ENCODE measurements at regions not wholly inside any gene's neighbourhood (a gene's known extent, or its start where the extent isn't known, plus 50 kb on each side); places are given as distances from the start of the nearest gene placed in this dataset.

- DNase-seq (ENCODE audit: low read depth in 1 of 2, low spot score in 1 of 2), result no peak
- in situ Hi-C loops (cut with HindIII; ENCODE audit: low pct_unique_long_range_greater_than_20kb, low sequenced_read_pairs), result no loop called here
- TF ChIP-seq JUND (IDR thresholded peaks at IDR 0.05; ENCODE audit: low read depth), result no peak
These were observed 70.8 kb upstream of the NABP1 start for GRCh38 chr2:191607096-191607495.

- DNase-seq (ENCODE audit: low read depth in 1 of 2, low spot score in 1 of 2), result no peak
- in situ Hi-C loops (cut with HindIII; ENCODE audit: low pct_unique_long_range_greater_than_20kb, low sequenced_read_pairs), result no loop called here
- TF ChIP-seq JUND (IDR thresholded peaks at IDR 0.05; ENCODE audit: low read depth), result no peak
These were observed 67.2 kb upstream of the NABP1 start for GRCh38 chr2:191610756-191611155.

- no peak for DNase-seq (ENCODE audit: low read depth in 1 of 2, low spot score in 1 of 2)
- in situ Hi-C loops (cut with HindIII; ENCODE audit: low pct_unique_long_range_greater_than_20kb, low sequenced_read_pairs), result no loop called here
- no peak for TF ChIP-seq JUND (IDR thresholded peaks at IDR 0.05; ENCODE audit: low read depth)
These were observed 66.3 kb upstream of the NABP1 start for GRCh38 chr2:191611614-191612013.

- in situ Hi-C loops (cut with HindIII; ENCODE audit: low pct_unique_long_range_greater_than_20kb, low sequenced_read_pairs), result no loop called here
- no peak for DNase-seq (ENCODE audit: low read depth in 1 of 2, low spot score in 1 of 2)
- TF ChIP-seq JUND (IDR thresholded peaks at IDR 0.05; ENCODE audit: low read depth), result no peak
These were observed 65.4 kb upstream of the NABP1 start for GRCh38 chr2:191612496-191612895.

- in situ Hi-C loops (cut with HindIII; ENCODE audit: low pct_unique_long_range_greater_than_20kb, low sequenced_read_pairs), result no loop called here
- no peak for TF ChIP-seq JUND (IDR thresholded peaks at IDR 0.05; ENCODE audit: low read depth)
- peak in 1 of 2 experiments; percentile 8 for DNase-seq (ENCODE audit: low read depth in 1 of 2, low spot score in 1 of 2)
These were observed 63.2 kb upstream of the NABP1 start for GRCh38 chr2:191614759-191615158.

- no peak for DNase-seq (ENCODE audit: low read depth in 1 of 2, low spot score in 1 of 2)
- no peak for TF ChIP-seq JUND (IDR thresholded peaks at IDR 0.05; ENCODE audit: low read depth)
- in situ Hi-C loops (cut with HindIII; ENCODE audit: low pct_unique_long_range_greater_than_20kb, low sequenced_read_pairs), result no loop called here
These were observed 62.3 kb upstream of the NABP1 start for GRCh38 chr2:191615596-191615995.

GRCh38 chr2:191617575-191617974 is 60.4 kb upstream of the NABP1 start:
- no peak for TF ChIP-seq JUND (IDR thresholded peaks at IDR 0.05; ENCODE audit: low read depth)
- in situ Hi-C loops (cut with HindIII; ENCODE audit: low pct_unique_long_range_greater_than_20kb, low sequenced_read_pairs), result no loop called here
- no peak for DNase-seq (ENCODE audit: low read depth in 1 of 2, low spot score in 1 of 2)

GRCh38 chr2:191618046-191618780 is 59.7 kb upstream of the NABP1 start:
- in situ Hi-C loops (cut with HindIII; ENCODE audit: low pct_unique_long_range_greater_than_20kb, low sequenced_read_pairs), result no loop called here
- no peak for DNase-seq (ENCODE audit: low read depth in 1 of 2, low spot score in 1 of 2)
- TF ChIP-seq JUND (IDR thresholded peaks at IDR 0.05; ENCODE audit: low read depth), result no peak

- TF ChIP-seq JUND (IDR thresholded peaks at IDR 0.05; ENCODE audit: low read depth), result no peak
- peak in 1 of 2 experiments; percentile 55 for DNase-seq (ENCODE audit: low read depth in 1 of 2, low spot score in 1 of 2)
- in situ Hi-C loops (cut with HindIII; ENCODE audit: low pct_unique_long_range_greater_than_20kb, low sequenced_read_pairs), result no loop called here
These were observed 59.1 kb upstream of the NABP1 start for GRCh38 chr2:191618786-191619185.

- no peak for DNase-seq (ENCODE audit: low read depth in 1 of 2, low spot score in 1 of 2)
- TF ChIP-seq JUND (IDR thresholded peaks at IDR 0.05; ENCODE audit: low read depth), result no peak
- in situ Hi-C loops (cut with HindIII; ENCODE audit: low pct_unique_long_range_greater_than_20kb, low sequenced_read_pairs), result no loop called here
These were observed 57.8 kb upstream of the NABP1 start for GRCh38 chr2:191620144-191620543.

GRCh38 chr2:191622374-191623320 is 55.3 kb upstream of the NABP1 start:
- TF ChIP-seq JUND (IDR thresholded peaks at IDR 0.05; ENCODE audit: low read depth), result no peak
- DNase-seq (ENCODE audit: low read depth in 1 of 2, low spot score in 1 of 2), result peak in 1 of 2 experiments; percentile 63
- in situ Hi-C loops (cut with HindIII; ENCODE audit: low pct_unique_long_range_greater_than_20kb, low sequenced_read_pairs), result no loop called here

- in situ Hi-C loops (cut with HindIII; ENCODE audit: low pct_unique_long_range_greater_than_20kb, low sequenced_read_pairs), result no loop called here
- TF ChIP-seq JUND (IDR thresholded peaks at IDR 0.05; ENCODE audit: low read depth), result no peak
- no peak for DNase-seq (ENCODE audit: low read depth in 1 of 2, low spot score in 1 of 2)
These were observed 52.9 kb upstream of the NABP1 start for GRCh38 chr2:191625016-191625415.

GRCh38 chr2:191625446-191625845 is 52.5 kb upstream of the NABP1 start:
- in situ Hi-C loops (cut with HindIII; ENCODE audit: low pct_unique_long_range_greater_than_20kb, low sequenced_read_pairs), result no loop called here
- DNase-seq (ENCODE audit: low read depth in 1 of 2, low spot score in 1 of 2), result no peak
- no peak for TF ChIP-seq JUND (IDR thresholded peaks at IDR 0.05; ENCODE audit: low read depth)
